Kidney glomerular epithelial cell (primary cell): ENCODE measurements at regions not wholly inside any gene's neighbourhood (a gene's known extent, or its start where the extent isn't known, plus 50 kb on each side); places are given as distances from the start of the nearest gene placed in this dataset.
"Not testable (repeated sequence)": the region's sequence is repeated elsewhere in the genome, so short reads cannot be mapped to it uniquely, and the experiment has no call there.

Experiments used
- DNase-seq: peaks from one replicate; lab custom pipeline; 2025; lab: John Stamatoyannopoulos, UW

DNA sequence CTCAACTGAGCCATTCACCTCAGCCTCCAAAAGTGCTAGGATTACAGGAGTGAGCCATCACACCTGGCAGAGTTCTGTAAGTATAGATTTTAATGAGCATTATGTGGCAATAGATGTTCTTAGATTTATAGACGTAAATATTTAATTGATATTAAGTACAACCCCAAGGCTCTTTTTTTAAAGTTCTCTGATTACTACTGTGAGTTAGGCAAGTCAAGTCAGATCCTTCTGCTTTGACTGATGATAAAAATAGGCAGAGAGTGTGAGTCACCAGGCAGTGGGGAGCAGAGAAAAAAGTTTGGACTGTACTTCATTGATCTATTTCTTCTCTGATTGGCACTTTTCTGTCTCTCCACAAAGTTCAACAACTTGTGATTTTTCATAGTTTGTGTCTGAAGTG lies 1379.9 kb downstream of the UQCRFS1 start:
- DNase-seq, result no peak

DNA sequence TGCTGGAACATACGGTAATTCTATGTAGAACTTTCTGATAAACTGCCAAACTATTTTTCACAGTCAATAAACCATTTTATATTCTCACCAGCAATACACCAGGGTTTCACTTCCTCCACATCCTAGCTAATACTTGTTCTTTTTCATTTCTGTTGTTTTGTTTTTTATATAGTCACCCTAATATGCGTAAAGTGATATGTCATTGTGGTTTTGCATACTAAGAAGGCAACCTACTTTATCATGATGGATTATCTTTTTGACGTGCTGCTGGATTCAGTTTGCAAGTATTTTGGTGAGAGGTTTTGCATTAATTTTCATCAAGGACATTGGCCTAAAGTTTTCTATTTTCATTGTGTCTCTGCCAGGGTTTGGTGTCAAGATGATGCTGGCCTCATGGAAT lies 1384.1 kb downstream of the UQCRFS1 start:
- DNase-seq, result no peak

DNA sequence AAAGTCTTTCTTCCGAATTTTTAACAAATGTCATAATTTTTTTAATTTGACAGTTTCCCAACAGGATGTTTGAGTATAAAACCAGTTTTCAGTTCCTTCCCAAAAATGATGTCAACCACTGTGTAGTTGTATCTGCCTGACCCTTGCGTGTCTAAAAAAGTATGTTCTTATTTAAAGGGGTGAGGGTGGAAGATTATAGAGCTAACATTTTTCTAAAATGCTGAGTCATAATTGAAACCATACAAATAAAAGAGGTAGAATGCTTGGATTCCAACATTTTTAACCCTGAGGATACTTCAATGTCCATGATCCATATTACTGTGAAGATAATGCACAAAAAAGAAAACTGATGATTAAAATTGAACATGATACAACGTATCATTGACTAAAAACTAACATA lies 1388.8 kb downstream of the UQCRFS1 start:
- DNase-seq, result no peak

DNA sequence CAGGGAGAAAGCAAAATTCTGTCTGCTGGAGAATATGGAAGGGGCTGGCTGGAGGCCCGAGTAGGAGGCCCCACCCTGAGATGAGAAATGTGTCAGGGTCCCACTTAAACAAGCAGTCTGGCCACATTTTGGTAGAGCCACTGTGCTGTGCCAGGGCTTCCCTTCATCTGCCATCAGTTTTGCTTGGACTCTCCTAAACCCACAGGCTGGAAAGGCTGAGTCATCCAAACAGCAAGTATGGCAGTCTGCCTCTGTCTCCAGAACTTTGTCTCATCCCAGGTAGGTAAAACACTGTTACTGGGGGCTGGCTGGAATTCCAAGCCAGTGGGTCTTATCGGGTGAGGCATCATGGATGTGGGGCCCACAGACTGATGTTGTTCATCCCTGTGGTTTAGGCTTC lies 1390.6 kb downstream of the UQCRFS1 start:
- no peak for DNase-seq

DNA sequence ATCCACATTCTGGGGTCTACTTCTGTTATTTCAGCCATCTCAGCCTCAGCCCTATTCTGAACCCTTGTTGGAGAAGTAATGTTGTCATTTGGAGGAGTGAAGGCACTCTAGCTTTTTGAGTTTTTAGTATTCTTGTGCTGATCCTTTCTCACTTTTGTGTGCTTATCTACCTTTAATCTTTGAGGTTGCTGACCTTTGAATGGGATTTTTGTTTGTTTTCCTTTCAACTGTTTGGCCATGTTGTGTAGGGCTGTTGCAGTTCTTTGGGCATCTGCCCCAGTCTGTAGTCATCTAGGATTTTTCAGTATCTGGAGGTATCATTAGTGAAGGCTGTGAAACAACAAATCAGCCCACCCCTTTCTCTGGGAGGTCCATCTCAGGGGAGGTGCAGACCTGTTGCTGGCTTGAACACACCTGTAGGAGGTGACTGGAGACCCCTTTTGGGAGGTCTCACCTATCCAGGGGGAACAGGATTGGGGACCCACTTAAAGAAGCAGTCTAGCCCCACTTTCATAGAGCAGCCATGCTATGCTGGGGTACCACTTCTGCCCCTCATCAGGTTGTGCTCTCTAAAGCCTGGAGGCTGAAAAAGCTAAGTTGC lies 1391.4 kb downstream of the UQCRFS1 start:
- DNase-seq, result no peak

DNA sequence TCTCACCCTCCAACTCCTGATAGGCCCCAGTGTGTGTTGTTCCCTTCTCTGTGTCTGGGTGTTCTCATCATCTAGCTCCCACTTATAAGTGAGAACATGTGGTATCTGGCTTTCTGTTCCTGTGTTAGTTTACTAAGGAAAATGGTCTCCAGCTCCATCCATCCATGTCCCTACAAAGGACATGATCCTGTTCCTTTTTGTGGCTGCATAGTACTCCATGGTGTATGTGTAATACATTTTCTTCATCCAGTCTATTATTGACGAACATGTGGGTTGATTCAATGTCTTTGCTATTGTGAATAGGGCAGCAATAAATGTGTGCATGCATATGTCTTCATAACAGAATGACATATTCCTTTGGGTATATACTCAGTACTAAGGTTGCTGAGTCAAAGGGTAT lies 1397.0 kb downstream of the UQCRFS1 start:
- no peak for DNase-seq

DNA sequence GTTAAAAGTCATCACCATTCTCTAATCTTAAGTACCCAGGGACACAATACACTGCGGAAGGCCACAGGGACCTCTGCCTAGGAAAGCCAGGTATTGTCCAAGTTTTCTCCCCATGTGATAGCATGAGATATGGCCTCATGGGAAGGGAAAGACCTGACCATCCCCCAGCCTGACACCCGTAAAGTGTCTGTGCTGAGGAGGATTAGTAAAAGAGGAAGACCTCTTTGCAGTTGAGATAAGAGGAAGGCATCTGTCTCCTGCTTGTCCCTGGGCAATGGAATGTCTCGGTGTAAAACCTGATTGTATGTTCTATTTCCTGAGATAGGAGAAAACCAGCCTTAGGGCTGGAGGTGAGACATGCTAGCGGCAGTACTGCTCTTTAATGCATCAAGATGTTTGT lies 1398.1 kb downstream of the UQCRFS1 start:
- DNase-seq, result not testable (repeated sequence)

DNA sequence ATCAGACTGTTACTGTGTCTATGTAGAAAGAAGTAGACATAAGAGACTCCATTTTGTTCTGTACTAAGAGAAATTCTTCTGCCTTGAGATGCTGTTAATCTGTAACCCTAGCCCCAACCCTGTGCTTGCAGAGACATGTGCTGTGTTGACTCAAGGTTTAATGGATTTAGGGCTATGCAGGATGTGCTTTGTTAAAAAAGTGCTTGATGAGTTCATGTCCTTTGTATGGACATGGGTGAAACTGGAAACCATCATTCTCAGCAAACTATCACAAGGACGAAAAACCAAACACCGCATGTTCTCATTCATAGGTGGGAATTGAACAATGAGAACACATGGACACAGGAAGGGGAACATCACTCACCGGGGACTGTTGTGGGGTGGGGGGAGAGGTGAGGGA lies 1398.7 kb downstream of the UQCRFS1 start:
- not testable (repeated sequence) for DNase-seq

DNA sequence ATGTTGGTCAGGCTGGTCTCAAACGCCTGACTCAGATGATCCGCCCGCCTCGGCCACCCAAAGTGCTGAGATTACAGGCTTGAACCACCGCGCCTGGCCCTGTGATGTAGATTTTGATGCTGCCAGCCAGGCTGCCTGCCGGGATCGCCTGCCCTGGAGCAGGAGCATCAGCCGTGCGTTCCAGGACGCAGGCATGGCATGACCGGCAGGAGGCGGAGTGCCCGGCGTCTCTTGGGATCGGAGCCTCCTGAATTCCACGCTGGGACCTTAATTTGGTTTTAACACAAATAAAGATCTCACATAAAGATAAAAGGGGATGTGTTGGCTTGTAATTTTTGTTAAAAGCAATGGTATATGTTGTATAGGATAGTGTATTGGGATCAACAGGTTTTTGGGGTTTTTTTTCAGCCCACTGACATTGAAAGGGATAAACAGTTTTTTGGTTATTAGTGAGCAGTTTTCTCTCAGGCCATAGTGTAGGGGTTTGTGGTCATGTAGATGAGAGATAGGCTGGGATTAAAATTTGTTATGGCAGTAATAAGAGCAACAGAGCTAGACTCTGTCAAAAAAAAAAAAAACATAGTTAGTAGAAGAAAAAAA lies 1406.4 kb downstream of the UQCRFS1 start:
- no peak for DNase-seq

DNA sequence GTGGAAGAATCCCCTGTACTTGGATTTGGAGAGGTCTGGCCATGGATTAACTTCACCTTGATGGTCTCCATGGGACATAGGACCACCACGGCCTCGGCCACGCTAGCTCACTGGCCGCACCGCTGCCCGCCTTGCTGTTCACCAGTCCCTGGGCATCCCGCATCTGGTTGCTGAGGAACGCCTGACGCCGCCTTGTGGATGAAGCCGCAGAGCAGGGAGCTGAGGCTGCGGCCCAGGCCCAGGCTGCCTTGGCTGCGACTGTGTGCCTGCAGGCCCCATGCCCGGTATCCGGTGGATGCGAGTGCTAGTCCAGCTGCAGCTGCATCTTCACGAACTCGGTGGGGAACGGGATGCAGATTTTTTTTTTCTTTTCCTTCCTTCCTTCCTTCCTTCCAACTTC lies 1407.1 kb downstream of the UQCRFS1 start:
- no peak for DNase-seq

DNA sequence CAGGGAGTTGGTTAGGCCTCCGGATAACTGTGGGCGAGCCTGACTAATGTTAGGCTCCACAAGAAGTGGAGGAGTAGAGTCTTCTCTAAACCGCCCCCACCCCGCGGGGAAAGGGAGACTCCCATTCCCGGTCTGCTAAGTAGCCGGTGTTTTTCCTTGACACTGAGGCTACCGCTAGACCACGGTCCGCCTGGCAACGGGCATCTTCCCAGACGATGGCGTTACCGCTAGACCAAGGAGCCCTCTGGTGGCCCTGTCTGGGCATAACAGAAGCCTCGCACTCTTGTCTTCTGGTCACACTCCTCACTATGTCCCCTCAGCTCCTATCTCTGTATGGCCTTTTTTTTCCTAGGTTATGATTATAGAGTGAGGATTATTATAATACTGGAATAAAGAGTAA lies 1410.7 kb downstream of the UQCRFS1 start:
- not testable (repeated sequence) for DNase-seq

DNA sequence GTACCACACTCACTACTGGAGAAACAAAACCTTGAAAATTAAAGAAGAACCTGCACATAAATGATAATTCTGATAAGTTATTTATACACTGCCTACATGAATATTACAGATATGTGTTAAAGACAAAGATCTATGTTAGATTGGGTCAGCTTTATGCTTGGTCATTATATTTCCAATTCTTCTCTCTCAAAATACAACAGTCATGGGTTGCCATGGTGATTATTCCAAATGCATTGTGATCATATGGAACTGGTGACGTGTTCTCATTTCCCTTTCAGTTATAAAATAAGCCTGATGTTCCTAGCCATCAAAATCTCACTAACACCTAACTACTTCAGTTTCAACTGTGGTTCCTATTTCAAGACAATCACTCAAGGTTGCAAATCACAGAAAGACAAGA lies 1416.4 kb downstream of the UQCRFS1 start:
- no peak for DNase-seq

DNA sequence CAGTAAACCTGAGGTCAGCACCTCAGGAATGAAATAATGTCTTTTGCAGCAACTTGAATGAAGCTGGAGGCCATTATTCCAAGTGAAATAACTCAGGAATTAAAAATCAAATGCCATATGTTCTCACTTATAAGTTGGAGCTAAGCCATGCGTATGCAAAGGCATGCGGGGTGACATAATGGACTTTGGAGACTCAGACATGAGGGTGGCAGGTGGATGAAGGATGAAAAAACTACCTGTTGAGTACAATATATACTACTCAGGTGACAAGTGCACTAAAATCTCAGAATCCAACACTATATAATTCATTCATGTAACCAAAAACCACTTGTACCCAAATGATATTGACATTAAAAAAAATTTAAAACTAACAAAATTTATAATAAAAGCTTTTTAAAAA lies 1416.9 kb downstream of the UQCRFS1 start:
- DNase-seq, result no peak

DNA sequence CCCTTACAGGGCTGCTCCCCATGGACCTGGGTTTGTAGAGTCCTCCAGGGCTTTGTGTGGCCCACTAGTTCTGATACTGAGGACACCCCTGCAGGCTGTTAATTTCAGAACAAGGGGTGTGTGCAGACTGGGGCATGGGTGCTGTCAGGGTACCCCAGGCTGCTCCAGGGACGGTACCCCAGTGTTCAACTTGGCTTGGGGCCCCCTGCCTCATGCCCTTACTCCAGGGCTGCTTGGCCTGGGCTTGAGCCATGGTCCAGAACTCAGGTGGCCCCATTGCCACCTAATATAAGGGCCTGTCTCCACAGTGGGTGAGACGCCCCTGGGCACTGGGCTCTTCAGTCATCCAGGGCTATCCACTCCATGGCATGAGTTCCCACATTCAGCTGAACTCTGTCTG lies 1417.6 kb downstream of the UQCRFS1 start:
- no peak for DNase-seq

DNA sequence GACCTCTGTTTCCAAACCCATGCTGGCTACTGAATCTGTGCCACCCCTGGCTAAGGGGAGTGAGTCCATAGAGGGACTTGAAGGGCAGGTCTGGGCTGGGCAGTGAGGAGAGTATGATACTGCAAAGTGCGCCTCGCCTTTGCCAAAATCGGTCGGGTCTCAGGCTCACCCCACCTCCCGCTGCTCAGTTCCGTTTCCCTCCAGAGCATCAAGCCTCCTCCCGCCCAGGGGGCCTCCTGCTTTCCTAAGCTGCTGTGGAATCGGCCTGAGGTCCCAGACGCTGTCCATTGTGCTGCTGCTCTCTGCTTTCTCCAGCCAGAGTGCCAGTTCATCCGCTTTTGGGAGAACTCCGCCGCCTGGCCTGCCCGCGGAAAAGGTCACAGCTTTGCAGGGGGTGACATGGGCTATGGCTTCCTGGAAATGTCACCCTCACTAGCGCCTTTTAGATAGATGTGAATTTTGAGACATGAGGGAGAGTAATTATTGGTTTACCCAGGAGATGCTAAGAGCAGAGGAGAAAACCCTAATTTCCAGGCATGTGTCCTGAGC lies 1418.4 kb downstream of the UQCRFS1 start:
- peak; percentile 19 for DNase-seq

DNA sequence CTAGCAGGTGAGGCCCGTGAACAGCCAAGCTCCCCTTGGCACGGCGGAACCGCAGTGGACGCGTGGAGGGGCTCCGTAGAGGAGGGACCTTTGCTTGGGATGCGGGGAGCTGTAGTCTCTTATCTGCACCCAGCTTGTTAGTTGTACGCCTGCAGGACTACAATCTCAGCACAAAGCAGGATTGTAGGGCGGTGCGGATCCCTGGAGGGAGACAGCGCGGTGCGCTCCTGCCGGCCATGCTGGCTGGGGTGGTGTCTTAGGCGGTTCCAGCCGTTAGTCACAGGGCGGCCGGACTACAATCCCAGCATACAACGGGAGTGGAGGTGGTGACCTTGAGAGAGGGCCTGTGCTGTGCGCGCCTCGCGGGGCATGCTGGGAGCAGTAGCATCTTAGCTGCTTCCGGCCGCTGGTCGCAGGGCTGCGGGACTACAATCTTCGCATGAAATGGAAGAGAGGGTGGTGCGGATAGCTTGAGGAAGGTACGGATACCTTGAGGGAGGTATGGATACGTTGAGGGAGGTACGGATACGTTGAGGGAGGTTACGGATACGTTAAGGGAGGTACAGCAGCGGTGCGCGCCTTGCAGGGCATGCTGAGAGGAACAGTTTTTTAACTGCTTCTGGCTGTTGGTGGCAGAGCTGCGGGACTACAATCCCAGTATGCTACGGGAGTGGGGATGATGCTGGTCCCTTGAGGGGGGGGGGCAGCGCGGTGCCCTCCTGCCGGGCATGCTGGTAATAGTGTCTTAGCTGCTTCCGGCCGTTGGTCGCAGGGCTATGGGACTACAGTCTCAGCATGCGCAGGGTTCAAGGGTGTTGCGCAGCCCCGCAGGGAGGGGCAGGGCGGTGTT lies 1419.1 kb downstream of the UQCRFS1 start:
- DNase-seq, result peak; percentile 81

DNA sequence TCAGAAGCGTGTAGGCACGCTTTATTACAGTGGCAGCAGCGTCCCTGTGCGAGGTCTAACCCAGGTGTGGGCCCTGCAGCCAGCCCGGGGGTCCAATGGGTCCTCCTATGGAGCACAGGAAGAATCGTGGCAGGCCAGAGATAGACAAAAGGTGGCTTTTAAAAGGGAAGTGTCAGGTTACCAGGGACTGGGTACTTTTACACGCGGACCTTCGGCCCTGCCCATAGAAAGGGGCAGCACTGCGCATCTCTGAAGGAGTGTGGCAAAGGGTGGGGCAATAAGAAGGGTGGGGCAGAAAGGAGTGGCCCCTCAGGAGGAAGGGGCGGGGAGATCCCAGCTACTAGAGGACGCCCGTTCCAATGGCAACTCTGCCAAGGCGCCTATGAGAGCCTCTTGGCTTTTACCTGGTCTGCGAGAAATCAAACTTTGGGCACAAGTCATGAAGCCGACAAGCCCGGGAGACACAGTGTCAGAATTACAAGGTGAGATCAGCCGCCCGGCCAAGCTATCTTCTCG lies 1419.8 kb downstream of the UQCRFS1 start:
- peak; percentile 85 for DNase-seq

DNA sequence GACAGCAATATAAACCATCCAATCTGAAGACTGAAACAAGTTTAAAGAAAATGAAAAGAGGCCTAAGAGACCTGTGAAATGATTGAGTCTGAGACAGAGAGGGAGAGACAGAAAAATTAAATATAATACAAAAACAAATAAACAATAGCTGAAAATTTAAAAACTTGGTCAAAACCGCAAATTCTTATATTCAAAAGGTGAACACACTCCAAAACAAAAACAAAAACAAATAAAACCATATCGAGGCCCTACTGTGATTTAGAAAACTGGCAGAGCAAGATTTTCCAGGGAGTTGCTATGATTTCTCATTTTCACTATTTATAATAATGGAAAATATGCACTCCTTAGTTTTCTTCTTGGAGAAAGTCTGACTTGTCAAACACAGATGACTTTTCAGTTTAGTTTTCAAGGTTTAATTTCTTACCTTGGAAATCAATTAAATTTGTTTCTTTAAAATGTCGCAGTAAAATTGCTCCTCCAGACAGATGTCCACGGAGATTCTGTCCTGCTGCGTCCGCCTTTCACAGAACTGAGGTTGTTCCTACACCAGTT lies 1420.3 kb downstream of the UQCRFS1 start:
- no peak for DNase-seq

DNA sequence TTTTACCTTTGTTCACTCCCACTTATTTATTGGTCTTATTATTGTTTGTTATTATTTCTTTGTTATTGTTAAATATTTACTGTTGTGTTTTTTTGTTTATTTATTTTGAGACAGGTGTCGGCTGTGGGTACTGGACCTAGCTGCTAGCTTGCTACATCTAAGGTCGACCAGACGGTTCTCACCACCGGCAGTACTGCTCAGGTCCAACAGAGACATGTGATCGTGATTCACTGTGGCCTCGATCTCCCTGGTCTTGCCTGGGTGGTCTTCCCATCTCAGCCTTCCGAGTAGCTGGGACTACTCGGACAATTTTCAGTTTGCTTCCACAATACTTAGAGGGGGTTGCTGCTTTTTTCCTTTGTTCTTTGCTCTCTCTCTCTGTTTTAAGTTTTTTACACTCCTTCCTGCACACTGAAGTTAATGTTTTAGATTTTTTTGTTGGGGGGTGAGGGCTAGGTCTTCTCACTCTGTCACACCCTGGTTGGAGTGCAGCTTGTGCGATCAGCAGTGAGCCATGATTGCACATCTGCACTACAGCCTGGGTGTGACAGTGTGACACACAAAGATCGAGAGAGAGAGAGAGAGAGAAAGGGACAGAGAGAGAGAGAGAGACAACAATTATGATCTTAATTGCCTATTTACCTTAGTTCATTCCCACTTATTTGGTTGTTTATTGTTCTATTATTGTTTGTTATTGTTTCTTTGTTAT lies 1432.4 kb downstream of the UQCRFS1 start:
- no peak for DNase-seq

DNA sequence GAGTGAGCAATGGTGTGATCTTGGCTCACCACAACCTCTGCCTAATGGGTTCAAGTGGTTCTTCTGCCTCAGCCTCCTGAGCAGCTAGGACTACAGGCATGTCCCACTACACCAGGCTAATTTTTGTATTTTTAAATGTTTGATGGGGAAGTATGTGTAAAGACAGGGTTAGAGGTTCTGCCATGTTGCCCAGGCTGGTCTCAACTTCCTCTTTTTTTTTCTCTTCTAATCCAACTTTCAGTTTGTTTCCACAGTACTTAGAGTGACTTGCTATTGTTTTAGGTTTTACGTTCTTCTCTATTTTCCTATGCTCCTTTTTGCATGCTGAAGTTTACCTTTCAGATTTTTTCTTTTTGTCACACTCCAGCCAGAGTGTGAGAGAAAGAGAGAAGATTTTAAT lies 1433.0 kb downstream of the UQCRFS1 start:
- DNase-seq, result no peak

DNA sequence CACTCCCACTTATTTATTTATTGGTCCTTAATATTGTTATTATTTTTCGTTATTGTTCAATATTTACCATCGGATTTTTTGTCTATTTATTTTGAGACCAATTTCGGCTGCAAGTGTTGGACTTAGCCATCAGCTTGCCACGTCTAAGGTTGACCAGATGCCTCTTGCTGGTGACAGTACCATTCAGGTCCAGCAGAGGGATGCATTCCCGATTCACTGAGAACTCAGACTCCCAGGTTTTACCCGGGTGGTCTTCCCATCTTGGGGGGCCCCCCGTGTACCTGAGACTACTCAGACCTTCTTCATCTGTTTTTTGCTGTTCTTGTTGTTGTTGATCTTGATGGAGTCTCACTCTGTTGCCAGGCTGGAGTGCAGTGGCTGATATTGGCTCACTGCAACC lies 1435.2 kb downstream of the UQCRFS1 start:
- no peak for DNase-seq

DNA sequence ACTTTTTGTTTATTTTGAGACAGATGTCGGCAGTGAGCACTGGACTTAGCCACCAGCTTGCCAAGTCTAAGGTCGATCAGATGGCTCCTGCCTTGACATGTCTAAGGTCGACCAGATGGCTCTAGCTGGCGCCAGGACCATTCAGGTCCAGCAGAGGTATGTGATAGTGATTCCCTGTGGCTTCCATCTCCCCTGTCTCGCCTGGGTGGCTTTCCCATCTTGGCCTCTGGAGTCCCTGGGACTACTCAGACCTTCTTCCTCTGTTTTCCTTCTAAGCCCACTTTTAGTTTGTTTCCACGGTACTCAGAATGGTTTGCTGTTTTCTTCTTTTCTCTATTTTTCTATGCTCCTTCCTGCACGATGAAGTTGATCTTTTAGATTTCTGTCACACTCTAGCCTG lies 1435.7 kb downstream of the UQCRFS1 start:
- DNase-seq, result no peak
